ENCODE measurements at regions not wholly inside any gene's neighbourhood (a gene's known extent, or its start where the extent isn't known, plus 50 kb on each side); places are given as distances from the start of the nearest gene placed in this dataset.

GRCh38 chr3:36147934-36148558 lies 232.3 kb upstream of the STAC start:
- TF ChIP-seq POLR2A (IDR thresholded peaks at IDR 0.05), result no peak
- TF ChIP-seq, protein P1, sequence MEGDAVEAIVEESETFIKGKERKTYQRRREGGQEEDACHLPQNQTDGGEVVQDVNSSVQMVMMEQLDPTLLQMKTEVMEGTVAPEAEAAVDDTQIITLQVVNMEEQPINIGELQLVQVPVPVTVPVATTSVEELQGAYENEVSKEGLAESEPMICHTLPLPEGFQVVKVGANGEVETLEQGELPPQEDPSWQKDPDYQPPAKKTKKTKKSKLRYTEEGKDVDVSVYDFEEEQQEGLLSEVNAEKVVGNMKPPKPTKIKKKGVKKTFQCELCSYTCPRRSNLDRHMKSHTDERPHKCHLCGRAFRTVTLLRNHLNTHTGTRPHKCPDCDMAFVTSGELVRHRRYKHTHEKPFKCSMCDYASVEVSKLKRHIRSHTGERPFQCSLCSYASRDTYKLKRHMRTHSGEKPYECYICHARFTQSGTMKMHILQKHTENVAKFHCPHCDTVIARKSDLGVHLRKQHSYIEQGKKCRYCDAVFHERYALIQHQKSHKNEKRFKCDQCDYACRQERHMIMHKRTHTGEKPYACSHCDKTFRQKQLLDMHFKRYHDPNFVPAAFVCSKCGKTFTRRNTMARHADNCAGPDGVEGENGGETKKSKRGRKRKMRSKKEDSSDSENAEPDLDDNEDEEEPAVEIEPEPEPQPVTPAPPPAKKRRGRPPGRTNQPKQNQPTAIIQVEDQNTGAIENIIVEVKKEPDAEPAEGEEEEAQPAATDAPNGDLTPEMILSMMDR (IDR thresholded peaks at IDR 0.05), result no peak
